PC-9 (cell line): ENCODE measurements at regions not wholly inside any gene's neighbourhood (a gene's known extent, or its start where the extent isn't known, plus 50 kb on each side); places are given as distances from the start of the nearest gene placed in this dataset.

Source experiments
- EZH2 ChIP-seq: fragments of 200-600 bp; sonication (generic); IDR thresholded peaks from 2 replicates; pipeline ENCODE4 v1.8.0; 2017; ENCODE audit warnings: antibody characterized with exemption, low read depth
- TF ChIP-seq, protein P1 (sequence below): fragments of 200-600 bp; sonication (generic); conservative IDR thresholded peaks from 2 replicates; pipeline ENCODE4 v1.6.1; 2017; ENCODE audit warnings: mixed run types, antibody characterized with exemption, mild to moderate bottlenecking, moderate library complexity

DNA sequence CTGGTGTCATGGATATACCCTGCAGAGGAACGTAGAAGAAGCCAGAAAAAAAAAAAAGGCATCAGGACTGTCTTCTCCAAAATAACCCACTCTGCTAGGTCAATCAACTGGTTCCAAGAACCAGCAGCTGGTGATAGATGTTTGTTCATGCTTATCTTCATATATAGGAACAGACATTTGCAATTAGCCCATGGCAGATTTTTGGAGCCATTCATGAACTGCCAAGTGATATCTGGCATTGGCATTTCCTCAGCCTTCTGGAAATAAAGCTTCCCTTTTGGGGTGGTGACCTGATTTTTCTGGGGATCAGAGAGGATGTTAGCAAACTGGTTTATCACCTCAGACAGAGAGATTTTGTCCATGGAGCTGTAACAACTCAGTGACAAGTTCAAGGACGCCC is 234.9 kb downstream of the OSR1 start:
- TF ChIP-seq, protein P1, sequence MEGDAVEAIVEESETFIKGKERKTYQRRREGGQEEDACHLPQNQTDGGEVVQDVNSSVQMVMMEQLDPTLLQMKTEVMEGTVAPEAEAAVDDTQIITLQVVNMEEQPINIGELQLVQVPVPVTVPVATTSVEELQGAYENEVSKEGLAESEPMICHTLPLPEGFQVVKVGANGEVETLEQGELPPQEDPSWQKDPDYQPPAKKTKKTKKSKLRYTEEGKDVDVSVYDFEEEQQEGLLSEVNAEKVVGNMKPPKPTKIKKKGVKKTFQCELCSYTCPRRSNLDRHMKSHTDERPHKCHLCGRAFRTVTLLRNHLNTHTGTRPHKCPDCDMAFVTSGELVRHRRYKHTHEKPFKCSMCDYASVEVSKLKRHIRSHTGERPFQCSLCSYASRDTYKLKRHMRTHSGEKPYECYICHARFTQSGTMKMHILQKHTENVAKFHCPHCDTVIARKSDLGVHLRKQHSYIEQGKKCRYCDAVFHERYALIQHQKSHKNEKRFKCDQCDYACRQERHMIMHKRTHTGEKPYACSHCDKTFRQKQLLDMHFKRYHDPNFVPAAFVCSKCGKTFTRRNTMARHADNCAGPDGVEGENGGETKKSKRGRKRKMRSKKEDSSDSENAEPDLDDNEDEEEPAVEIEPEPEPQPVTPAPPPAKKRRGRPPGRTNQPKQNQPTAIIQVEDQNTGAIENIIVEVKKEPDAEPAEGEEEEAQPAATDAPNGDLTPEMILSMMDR: no peak
- TF ChIP-seq EZH2: no peak
